GM12872 (cell line): ENCODE measurements at regions not wholly inside any gene's neighbourhood (a gene's known extent, or its start where the extent isn't known, plus 50 kb on each side); places are given as distances from the start of the nearest gene placed in this dataset.

Experiments
- CTCF ChIP-seq: IDR thresholded peaks from 3 replicates; pipeline ENCODE4 v1.5.1; 2011; ENCODE audit warnings: low read depth, mild to moderate bottlenecking, low read length, moderate library complexity; ENCODE audit not compliant: insufficient read depth

GRCh38 chr17:5933430-5933829, 136.7 kb upstream of the WSCD1 start:
- TF ChIP-seq CTCF, result no peak

GRCh38 chr17:5941258-5941657, 128.9 kb upstream of the WSCD1 start:
- no peak for TF ChIP-seq CTCF

GRCh38 chr17:5942687-5943086, 127.5 kb upstream of the WSCD1 start:
- no peak for TF ChIP-seq CTCF

GRCh38 chr17:5943232-5943631, 126.9 kb upstream of the WSCD1 start:
- TF ChIP-seq CTCF, result no peak

- no peak for TF ChIP-seq CTCF
These were observed 126.2 kb upstream of the WSCD1 start for GRCh38 chr17:5943982-5944381.

- TF ChIP-seq CTCF, result no peak
These were observed 122.4 kb upstream of the WSCD1 start for GRCh38 chr17:5947701-5948180.

GRCh38 chr17:5948811-5949210, 121.4 kb upstream of the WSCD1 start:
- no peak for TF ChIP-seq CTCF

- no peak for TF ChIP-seq CTCF
These were observed 119.3 kb upstream of the WSCD1 start for GRCh38 chr17:5950878-5951277.
